PFSK-1 (cell line): ENCODE measurements at regions not wholly inside any gene's neighbourhood (a gene's known extent, or its start where the extent isn't known, plus 50 kb on each side); places are given as distances from the start of the nearest gene placed in this dataset.

ENCODE experiments used
- FOXP2 ChIP-seq: optimal IDR thresholded peaks from 2 replicates; pipeline ENCODE3; 2011; ENCODE audit warnings: borderline replicate concordance, control low read depth, inconsistent platforms; ENCODE audit not compliant: insufficient read depth; ENCODE audit errors: extremely low read length, extremely low read depth
- TF ChIP-seq, protein P1 (sequence below), 2 experiments: IDR thresholded peaks; 2 replicates each; pipeline versions ENCODE4 v1.6.1 to v1.8.0; 2011 to 2012; ENCODE audit warnings: low read depth in 2 of 2, low read length in 2 of 2, control low read depth in 1 of 2, inconsistent platforms in 1 of 2, mild to moderate bottlenecking in 1 of 2, moderate library complexity in 1 of 2; ENCODE audit not compliant: insufficient read depth in 1 of 2

DNA sequence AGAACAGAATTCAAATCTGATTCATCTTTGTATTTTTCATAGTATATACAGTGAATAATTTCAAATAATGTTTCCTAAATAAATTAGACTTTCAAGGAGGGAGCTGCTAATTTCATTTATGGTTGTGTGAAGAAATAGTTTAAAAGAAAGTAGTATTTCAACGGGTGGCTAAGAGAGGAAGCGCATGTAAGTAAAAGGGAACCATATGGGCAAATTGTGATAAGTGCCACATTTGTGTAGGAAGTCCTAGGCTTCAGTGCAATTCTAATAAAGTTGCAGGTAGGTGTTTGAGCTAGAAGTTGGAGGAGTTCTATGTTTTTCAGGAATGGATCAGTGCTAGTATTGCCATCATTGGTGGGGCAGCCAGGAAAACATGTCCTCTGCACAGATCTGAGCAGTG is 178.8 kb upstream of the PRDM1 start:
- no peak for TF ChIP-seq FOXP2
- TF ChIP-seq, protein P1, sequence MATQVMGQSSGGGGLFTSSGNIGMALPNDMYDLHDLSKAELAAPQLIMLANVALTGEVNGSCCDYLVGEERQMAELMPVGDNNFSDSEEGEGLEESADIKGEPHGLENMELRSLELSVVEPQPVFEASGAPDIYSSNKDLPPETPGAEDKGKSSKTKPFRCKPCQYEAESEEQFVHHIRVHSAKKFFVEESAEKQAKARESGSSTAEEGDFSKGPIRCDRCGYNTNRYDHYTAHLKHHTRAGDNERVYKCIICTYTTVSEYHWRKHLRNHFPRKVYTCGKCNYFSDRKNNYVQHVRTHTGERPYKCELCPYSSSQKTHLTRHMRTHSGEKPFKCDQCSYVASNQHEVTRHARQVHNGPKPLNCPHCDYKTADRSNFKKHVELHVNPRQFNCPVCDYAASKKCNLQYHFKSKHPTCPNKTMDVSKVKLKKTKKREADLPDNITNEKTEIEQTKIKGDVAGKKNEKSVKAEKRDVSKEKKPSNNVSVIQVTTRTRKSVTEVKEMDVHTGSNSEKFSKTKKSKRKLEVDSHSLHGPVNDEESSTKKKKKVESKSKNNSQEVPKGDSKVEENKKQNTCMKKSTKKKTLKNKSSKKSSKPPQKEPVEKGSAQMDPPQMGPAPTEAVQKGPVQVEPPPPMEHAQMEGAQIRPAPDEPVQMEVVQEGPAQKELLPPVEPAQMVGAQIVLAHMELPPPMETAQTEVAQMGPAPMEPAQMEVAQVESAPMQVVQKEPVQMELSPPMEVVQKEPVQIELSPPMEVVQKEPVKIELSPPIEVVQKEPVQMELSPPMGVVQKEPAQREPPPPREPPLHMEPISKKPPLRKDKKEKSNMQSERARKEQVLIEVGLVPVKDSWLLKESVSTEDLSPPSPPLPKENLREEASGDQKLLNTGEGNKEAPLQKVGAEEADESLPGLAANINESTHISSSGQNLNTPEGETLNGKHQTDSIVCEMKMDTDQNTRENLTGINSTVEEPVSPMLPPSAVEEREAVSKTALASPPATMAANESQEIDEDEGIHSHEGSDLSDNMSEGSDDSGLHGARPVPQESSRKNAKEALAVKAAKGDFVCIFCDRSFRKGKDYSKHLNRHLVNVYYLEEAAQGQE (IDR thresholded peaks at IDR 0.05; ENCODE audit: insufficient read depth in 1 of 2, low read depth in 2 of 2, low read length in 2 of 2) = no peak
